Activated CD8-positive, alpha-beta T cell treated with anti-CD3 and anti-CD28 coated beads for 36 hours (primary cell): ENCODE measurements at regions not wholly inside any gene's neighbourhood (a gene's known extent, or its start where the extent isn't known, plus 50 kb on each side); places are given as distances from the start of the nearest gene placed in this dataset.

Experiments used
- ATAC-seq: fragments of 200-7000 bp; cut with Tn5 transposase; one replicate; pipeline ENCODE4 v1.10.0; 2021; ENCODE audit warnings: mild to moderate bottlenecking, moderate library complexity
- CTCF ChIA-PET: fragments of 350-600 bp; sonication (Branson Sonifier 250); formaldehyde crosslinking; loops from one replicate; lab custom pipeline; 2021; ENCODE audit warnings: antibody characterized with exemption; lab: Charles Lee
- POLR2A ChIA-PET: fragments of 350-600 bp; sonication (Branson Sonifier 250); formaldehyde crosslinking; loops from one replicate; lab custom pipeline; 2021; ENCODE audit warnings: antibody characterized with exemption; lab: Charles Lee
- DNase-seq: peaks from one replicate; pipeline ENCODE4 v3.0.0-alpha.2; 2020
- H3K27ac Mint-ChIP-seq: one replicate; pipeline ENCODE4 v1.8.0; 2021; ENCODE audit warnings: mild to moderate bottlenecking, mixed read lengths
- H3K27me3 Mint-ChIP-seq: one replicate; pipeline ENCODE4 v1.8.0; 2021; ENCODE audit warnings: mixed read lengths
- H3K36me3 Mint-ChIP-seq: one replicate; pipeline ENCODE4 v1.8.0; 2021; ENCODE audit warnings: low read depth, mixed read lengths
- H3K4me1 Mint-ChIP-seq: one replicate; pipeline ENCODE4 v1.8.0; 2021; ENCODE audit warnings: low read depth, mixed read lengths
- H3K4me3 Mint-ChIP-seq: one replicate; pipeline ENCODE4 v1.8.0; 2021; ENCODE audit warnings: mild to moderate bottlenecking, moderate library complexity, mixed read lengths
- H3K9me3 Mint-ChIP-seq: one replicate; pipeline ENCODE4 v1.8.0; 2021; ENCODE audit warnings: mixed read lengths
- CTCF ChIP-seq: fragments of 200-600 bp; IDR thresholded peaks from one replicate; pipeline ENCODE4 v1.8.0; 2022; ENCODE audit warnings: antibody characterized with exemption, mild to moderate bottlenecking
- intact Hi-C: fragments of 100-400 bp; cut with micrococcal nuclease; formaldehyde crosslinking; loops from one replicate; pipeline ENCODE4 v1.10.0; 2022

DNA sequence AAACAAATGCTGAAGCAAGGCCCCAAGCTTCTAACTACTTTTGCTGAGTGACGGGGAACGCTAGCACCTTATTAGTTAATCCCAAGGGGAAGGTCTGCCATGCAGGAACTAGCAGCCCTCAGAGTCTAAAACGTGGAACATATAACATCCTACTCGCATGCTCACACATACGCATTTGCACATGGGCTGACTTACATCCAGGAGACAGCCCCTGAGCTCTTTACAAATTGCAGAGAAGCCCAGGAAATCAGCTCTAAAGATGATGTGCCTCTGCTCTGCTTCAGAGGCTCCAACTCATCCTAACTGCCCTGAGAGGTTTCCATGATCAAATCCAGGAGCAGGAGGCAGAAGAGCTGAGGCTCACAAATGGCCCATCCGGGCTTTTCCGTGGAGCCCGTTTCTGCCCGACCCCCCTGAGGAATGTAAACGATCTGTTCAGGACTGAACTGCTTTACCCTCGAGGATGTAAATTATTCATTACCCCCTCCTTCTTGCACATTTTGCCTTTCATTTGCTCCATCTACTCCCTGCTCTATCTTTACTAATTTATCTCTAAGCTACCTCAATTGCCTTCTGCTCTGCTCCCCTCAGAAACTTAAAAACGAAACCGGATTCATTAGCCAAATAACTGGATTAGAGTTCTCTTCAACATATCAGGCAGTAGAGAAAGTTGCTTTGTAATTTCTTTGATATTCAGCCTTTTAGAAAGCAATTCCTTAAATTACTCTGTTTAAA lies 141.9 kb upstream of the CCDC54 start:
- Mint-ChIP-seq H3K4me3 (peak overlapping the region; percentile 60), H3K27me3 (peaks cover 2% of the 10 kb centered on the region), H3K27ac (no peak overlapping the region), H3K36me3 (no peaks in the 10 kb centered on the region), H3K9me3 (no peaks in the 10 kb centered on the region), H3K4me1 (peaks cover 11% of the 10 kb centered on the region)
- intact Hi-C loops, result no loop called here
- ChIA-PET CTCF (interaction anchor here (0.6 to 5.5 kb wide), 36 partner anchors 10 to 1242 kb away, joined by 3 to 71 read pairs (median 4); no protein-coding TSS in a partner anchor), POLR2A (interaction anchor here (0.7 to 1.4 kb wide), 2 partner anchors 11 to 461 kb away, joined by 3 to 5 read pairs; no protein-coding TSS in a partner anchor)
- DNase-seq, result no peak
- no peak for ATAC-seq
- TF ChIP-seq CTCF, result no peak

GRCh38 chr3:107235928-107236315 lies 141.3 kb upstream of the CCDC54 start:
- Mint-ChIP-seq H3K27ac (no peak overlapping the region), H3K4me1 (peaks cover 13% of the 10 kb centered on the region), H3K4me3 (peak overlapping the region; percentile 60), H3K9me3 (no peaks in the 10 kb centered on the region), H3K36me3 (no peaks in the 10 kb centered on the region), H3K27me3 (peaks cover 2% of the 10 kb centered on the region)
- DNase-seq (peak; percentile 52), ATAC-seq (peak; percentile 71)
- ChIA-PET POLR2A (interaction anchor here (1.4 kb wide), 1 partner anchor 10 kb away, joined by 5 read pairs; no protein-coding TSS in a partner anchor), CTCF (interaction anchor here (0.6 to 5.5 kb wide), 51 partner anchors 10 to 1241 kb away, joined by 3 to 71 read pairs (median 4); no protein-coding TSS in a partner anchor)
- TF ChIP-seq CTCF, result peak; percentile 94
- intact Hi-C loops, result loop anchor here (2.0 kb wide), 1 partner anchor 185 kb away; no protein-coding TSS in a partner anchor

- H3K4me3 Mint-ChIP-seq, result no peak overlapping the region
- DNase-seq, result no peak
- peaks cover 3% of the 10 kb centered on the region for H3K27me3 Mint-ChIP-seq
- no peaks in the 10 kb centered on the region for H3K9me3 Mint-ChIP-seq
- no peak for ATAC-seq
- POLR2A ChIA-PET, result no interaction called here
- H3K36me3 Mint-ChIP-seq, result no peaks in the 10 kb centered on the region
- no peak for TF ChIP-seq CTCF
- intact Hi-C loops, result loop anchor here (2.0 kb wide), 1 partner anchor 184 kb away; no protein-coding TSS in a partner anchor
- H3K4me1 Mint-ChIP-seq, result peaks cover 17% of the 10 kb centered on the region
- no peak overlapping the region for H3K27ac Mint-ChIP-seq
- CTCF ChIA-PET, result interaction anchor here (0.6 to 5.5 kb wide), 36 partner anchors 9 to 1241 kb away, joined by 3 to 71 read pairs (median 4); no protein-coding TSS in a partner anchor
These were observed 140.4 kb upstream of the CCDC54 start for GRCh38 chr3:107236655-107237337.

DNA sequence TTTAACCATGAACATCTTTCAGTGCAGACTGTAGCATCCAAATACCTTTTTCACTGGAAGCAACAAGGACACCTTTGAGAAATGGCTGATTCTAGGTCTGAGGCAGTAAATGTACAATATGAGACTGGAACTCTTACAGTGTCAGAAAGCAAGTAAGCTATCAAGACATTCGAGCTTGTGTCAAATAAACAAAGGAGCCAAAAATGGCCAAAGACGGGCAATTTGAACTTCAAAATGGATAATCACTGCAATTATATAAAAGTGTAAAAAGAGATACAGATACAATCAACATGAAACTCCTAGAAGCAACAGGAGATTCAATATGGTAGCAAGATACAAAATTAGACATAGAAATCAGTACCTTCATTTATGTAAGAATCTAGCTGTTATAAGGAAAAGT lies 138.5 kb upstream of the CCDC54 start:
- intact Hi-C loops, result no loop called here
- no peaks in the 10 kb centered on the region for H3K36me3 Mint-ChIP-seq
- ATAC-seq (no peak), DNase-seq (no peak)
- POLR2A ChIA-PET, result interaction anchor here (0.6 kb wide), 1 partner anchor 54 kb away, joined by 3 read pairs; no protein-coding TSS in a partner anchor
- peaks cover 7% of the 10 kb centered on the region for H3K27me3 Mint-ChIP-seq
- H3K4me1 Mint-ChIP-seq, result peaks cover 21% of the 10 kb centered on the region
- TF ChIP-seq CTCF, result no peak
- no peak overlapping the region for H3K27ac Mint-ChIP-seq
- H3K9me3 Mint-ChIP-seq, result no peaks in the 10 kb centered on the region
- CTCF ChIA-PET, result interaction anchor here (0.7 to 5.5 kb wide), 5 partner anchors 33 to 504 kb away, joined by 3 to 71 read pairs (median 5); no protein-coding TSS in a partner anchor
- no peak overlapping the region for H3K4me3 Mint-ChIP-seq
